GM23248 (cell line): ENCODE measurements at regions not wholly inside any gene's neighbourhood (a gene's known extent, or its start where the extent isn't known, plus 50 kb on each side); places are given as distances from the start of the nearest gene placed in this dataset.

Source experiments
- DNase-seq: peaks from one replicate; pipeline ENCODE4 v3.0.0-alpha.2; 2015
- H2AFZ ChIP-seq: fragments of 200-600 bp; sonication (generic); 2 replicates; pipeline ENCODE4 v1.6.1; 2016; ENCODE audit warnings: antibody characterized with exemption
- H3F3A ChIP-seq: fragments of 200-600 bp; sonication (generic); 2 replicates; pipeline ENCODE4 v1.6.1; 2016; ENCODE audit warnings: mild to moderate bottlenecking, antibody characterized with exemption, mixed run types; ENCODE audit not compliant: insufficient read depth
- H3K27ac ChIP-seq: fragments of 200-600 bp; sonication (generic); 2 replicates; pipeline ENCODE4 v1.5.1; 2016; ENCODE audit warnings: mild to moderate bottlenecking
- H3K27me3 ChIP-seq: fragments of 200-600 bp; sonication (generic); replicated peaks from 2 replicates; pipeline ENCODE4 v1.6.1; 2016; ENCODE audit warnings: mild to moderate bottlenecking; ENCODE audit not compliant: insufficient read depth
- H3K36me3 ChIP-seq: fragments of 200-600 bp; sonication (generic); 2 replicates; pipeline ENCODE4 v1.6.1; 2016; ENCODE audit warnings: low read depth, mild to moderate bottlenecking
- H3K4me1 ChIP-seq: fragments of 200-600 bp; sonication (generic); 2 replicates; pipeline ENCODE4 v1.6.1; 2016; ENCODE audit warnings: mild to moderate bottlenecking; ENCODE audit not compliant: insufficient read depth
- H3K4me2 ChIP-seq: fragments of 200-600 bp; sonication (generic); one replicate; pipeline ENCODE4 v1.6.1; 2016; ENCODE audit warnings: mild to moderate bottlenecking; ENCODE audit not compliant: unreplicated experiment
- H3K4me3 ChIP-seq: fragments of 200-600 bp; sonication (generic); 2 replicates; pipeline ENCODE4 v1.5.1; 2016; ENCODE audit warnings: mild to moderate bottlenecking
- H3K79me2 ChIP-seq: fragments of 200-600 bp; sonication (generic); 2 replicates; pipeline ENCODE4 v1.6.1; 2016; ENCODE audit warnings: mild to moderate bottlenecking; ENCODE audit not compliant: insufficient read depth
- H3K9ac ChIP-seq: fragments of 200-600 bp; sonication (generic); 2 replicates; pipeline ENCODE4 v1.6.1; 2016; ENCODE audit warnings: mild to moderate bottlenecking
- H3K9me2 ChIP-seq: fragments of 200-600 bp; sonication (generic); 2 replicates; pipeline ENCODE4 v1.6.1; 2016; ENCODE audit warnings: mixed run types, mild to moderate bottlenecking, moderate library complexity; ENCODE audit not compliant: insufficient read depth
- H3K9me3 ChIP-seq: fragments of 200-600 bp; sonication (generic); one replicate; pipeline ENCODE4 v1.6.1; 2017; ENCODE audit warnings: low read depth
- H4K20me1 ChIP-seq: fragments of 200-600 bp; sonication (generic); 2 replicates; pipeline ENCODE4 v1.6.0; 2016; ENCODE audit not compliant: insufficient read depth
- EZH2 ChIP-seq: fragments of 200-600 bp; sonication (generic); IDR thresholded peaks from 2 replicates; pipeline ENCODE4 v1.6.1; 2018; ENCODE audit warnings: antibody characterized with exemption, mild to moderate bottlenecking; ENCODE audit not compliant: insufficient read depth, poor library complexity, severe bottlenecking
- EZH2phosphoT487 ChIP-seq: fragments of 200-600 bp; sonication (generic); IDR thresholded peaks from 2 replicates; pipeline ENCODE4 v1.6.1; 2018; ENCODE audit warnings: antibody characterized with exemption, moderate library complexity, mild to moderate bottlenecking, low read depth; ENCODE audit not compliant: insufficient read depth
- WGBS, 2 experiments: methylation state at CpG; one replicate each; pipeline ENCODE4 v1.1.6; 2015 to 2017; ENCODE audit warnings: low lambda C conversion rate in 2 of 2, low coverage in 1 of 2; ENCODE audit errors: missing lambda C conversion rate in 2 of 2; 5-methylcytosine and 5-hydroxymethylcytosine counted together
- in situ Hi-C: fragments of 300-500 bp; cut with MboI; formaldehyde crosslinking; loops from 2 replicates; pipeline ENCODE4 v1.15.0; 2020

DNA sequence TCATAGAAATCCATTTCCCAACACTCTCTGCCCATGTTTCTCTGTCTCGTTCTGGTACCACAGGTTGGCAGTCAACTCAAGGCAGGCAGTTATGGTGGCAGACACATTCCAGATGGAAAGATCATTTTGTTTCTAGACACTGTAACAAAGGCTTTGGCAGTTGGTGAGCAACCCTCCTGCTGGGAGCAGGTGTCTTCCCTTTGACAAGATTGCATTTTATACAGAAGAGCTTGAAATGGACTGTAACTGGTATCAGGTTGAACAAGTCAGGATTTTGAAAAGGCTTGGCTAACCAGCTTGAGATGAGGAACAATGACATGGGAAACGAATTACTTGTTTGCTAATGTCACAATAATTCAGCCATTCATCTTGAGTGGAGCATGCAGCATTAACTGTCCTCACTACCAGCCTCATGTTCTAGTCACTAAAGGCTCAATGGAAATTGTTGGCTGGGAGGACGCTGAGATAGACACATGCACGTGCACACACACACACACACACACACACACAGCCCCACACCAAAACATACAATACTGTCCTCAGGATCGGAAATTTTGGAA lies 170.0 kb downstream of the SEMA6D start:
- no peak for TF ChIP-seq EZH2phosphoT487
- TF ChIP-seq EZH2, result no peak
- H3K9me3 ChIP-seq, result no peaks in the 10 kb centered on the region
- in situ Hi-C loops, result no loop called here

DNA sequence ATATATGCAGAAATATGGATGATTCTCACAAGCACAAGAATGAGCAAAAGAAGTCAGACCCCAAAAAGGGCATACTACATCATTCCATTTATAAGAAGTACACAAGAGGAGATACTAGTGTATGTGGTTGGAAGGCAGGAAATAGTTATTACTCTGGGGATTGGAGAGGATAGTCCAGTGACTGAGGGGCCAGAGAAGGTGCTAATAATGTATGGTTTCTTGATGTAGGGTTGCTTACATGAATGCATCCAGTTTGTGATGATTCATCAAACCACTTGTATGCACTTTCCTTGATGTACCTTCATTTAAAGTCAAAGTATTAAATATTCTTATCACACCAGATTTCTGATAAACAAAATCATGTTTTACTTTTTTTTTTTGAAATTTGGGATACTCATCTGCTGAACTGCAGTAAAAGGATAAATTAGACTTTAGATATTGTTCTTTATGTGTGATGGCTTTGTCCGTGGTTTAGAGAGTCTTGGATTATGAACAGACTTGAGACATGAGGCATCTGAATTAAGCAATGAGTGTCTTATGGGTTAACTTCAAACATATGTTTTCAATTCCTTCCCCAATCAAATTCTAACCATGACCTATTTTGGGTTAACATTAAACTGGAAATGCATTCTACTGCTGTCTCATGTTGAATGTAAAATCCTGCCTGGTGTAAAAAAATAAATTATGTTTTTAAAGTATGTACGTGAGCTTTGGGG lies 171.2 kb downstream of the SEMA6D start:
- TF ChIP-seq EZH2phosphoT487, result no peak
- TF ChIP-seq EZH2, result no peak
- no peaks in the 10 kb centered on the region for H4K20me1 ChIP-seq
- H2AFZ ChIP-seq, result no peak overlapping the region
- H3K27ac ChIP-seq, result no peak overlapping the region
- H3K4me1 ChIP-seq, result no peaks in the 10 kb centered on the region
- H3K9ac ChIP-seq, result no peak overlapping the region
- no peaks in the 10 kb centered on the region for H3K79me2 ChIP-seq
- H3K36me3 ChIP-seq, result no peaks in the 10 kb centered on the region
- in situ Hi-C loops, result no loop called here
- no peak overlapping the region for H3K4me3 ChIP-seq
- H3K27me3 ChIP-seq, result no peaks in the 10 kb centered on the region
- H3K4me2 ChIP-seq, result no peak overlapping the region
- WGBS, 2 experiments, result 32 to 37% methylated on average over 2 of the region's 2 CpGs
- DNase-seq, result no peak
- H3K9me2 ChIP-seq, result no peaks in the 10 kb centered on the region
- H3K9me3 ChIP-seq, result no peaks in the 10 kb centered on the region
- no peaks in the 10 kb centered on the region for H3F3A ChIP-seq

More for the DNA sequence above, 170.0 kb downstream of the SEMA6D start:
- no peaks in the 10 kb centered on the region for H3K9me2 ChIP-seq
- no peaks in the 10 kb centered on the region for H3K4me1 ChIP-seq
- no peaks in the 10 kb centered on the region for H3K27me3 ChIP-seq
- no peaks in the 10 kb centered on the region for H4K20me1 ChIP-seq
- H3F3A ChIP-seq, result no peaks in the 10 kb centered on the region
- H3K4me2 ChIP-seq, result no peak overlapping the region
- no peak overlapping the region for H3K4me3 ChIP-seq
- WGBS, 2 experiments, result 66 to 70% methylated on average over 5 of the region's 5 CpGs
- no peak overlapping the region for H2AFZ ChIP-seq
- DNase-seq, result no peak
- H3K79me2 ChIP-seq, result no peaks in the 10 kb centered on the region
- no peak overlapping the region for H3K27ac ChIP-seq
- no peak overlapping the region for H3K9ac ChIP-seq
- no peaks in the 10 kb centered on the region for H3K36me3 ChIP-seq

DNA sequence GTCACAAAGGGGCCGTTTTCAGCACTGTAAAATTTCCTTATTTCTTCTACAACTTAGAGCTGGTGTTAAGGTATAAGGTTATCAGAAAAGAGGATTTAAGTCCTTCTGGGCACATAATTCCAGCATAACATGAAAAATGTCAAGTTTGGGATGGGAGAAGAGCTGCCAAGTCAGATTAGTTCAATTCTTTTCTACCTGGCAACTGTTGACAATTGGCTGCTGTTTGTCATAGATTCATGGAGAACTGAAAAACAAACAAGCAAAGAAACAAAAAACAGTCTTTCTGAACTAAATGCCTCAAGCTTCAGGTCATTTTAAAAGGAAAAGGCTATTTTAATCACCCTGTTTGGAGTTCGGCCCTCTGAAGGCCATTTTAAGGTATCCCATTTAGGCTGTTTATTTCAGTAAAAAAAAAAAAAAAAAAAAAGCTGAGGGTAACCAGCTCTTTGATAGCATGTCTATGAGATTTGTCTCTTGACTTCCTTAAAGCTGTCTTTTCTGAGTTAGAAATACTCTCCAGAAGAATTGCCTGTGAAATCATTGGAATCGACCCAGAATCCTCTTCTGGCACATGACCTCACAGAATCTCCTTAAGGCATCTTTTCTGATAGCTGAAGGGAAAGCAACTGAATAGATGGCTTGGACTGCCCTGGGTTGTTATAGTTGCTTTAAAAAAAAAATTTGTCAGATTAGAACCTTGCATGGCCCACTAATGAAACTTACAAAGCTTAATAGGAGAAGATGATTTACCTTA lies 173.3 kb downstream of the SEMA6D start:
- 20 to 22% methylated on average over 3 of the region's 3 CpGs for WGBS, 2 experiments

DNA sequence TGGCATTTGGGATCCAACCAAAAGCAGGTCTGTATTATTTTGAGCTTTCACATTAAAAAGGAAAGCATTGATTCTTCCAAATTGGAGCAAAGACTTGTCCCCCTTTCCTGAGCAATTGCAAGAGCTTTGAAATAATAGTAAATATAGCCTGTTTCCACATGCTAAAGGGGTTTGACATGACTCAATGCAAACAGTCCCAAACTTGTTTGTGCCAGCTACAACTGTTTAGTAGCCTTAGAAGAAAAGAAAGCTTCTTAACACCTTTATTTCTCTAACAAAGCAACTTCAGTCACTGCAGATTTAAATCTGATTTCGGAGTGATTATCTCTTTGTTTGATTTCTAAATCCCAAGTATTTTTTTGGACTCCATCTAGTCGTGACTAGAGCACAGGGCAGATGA lies 180.2 kb downstream of the SEMA6D start:
- Histone ChIP-seq H3K9ac (no peak overlapping the region), H3K9me2 (no peaks in the 10 kb centered on the region), H3K4me3 (no peak overlapping the region), H2AFZ (no peak overlapping the region), H3K36me3 (no peaks in the 10 kb centered on the region), H3K27me3 (no peaks in the 10 kb centered on the region), H3K4me2 (no peak overlapping the region), H4K20me1 (no peaks in the 10 kb centered on the region), H3K4me1 (no peaks in the 10 kb centered on the region), H3K9me3 (no peaks in the 10 kb centered on the region), H3F3A (no peaks in the 10 kb centered on the region), H3K27ac (no peak overlapping the region), H3K79me2 (no peaks in the 10 kb centered on the region)
- in situ Hi-C loops, result no loop called here
- 19 to 20% methylated on average over 2 of the region's 2 CpGs for WGBS, 2 experiments
- TF ChIP-seq EZH2 (no peak), EZH2phosphoT487 (no peak)
- DNase-seq, result no peak

More for the DNA sequence above, 173.3 kb downstream of the SEMA6D start:
- H3K27ac ChIP-seq, result no peak overlapping the region
- no peak overlapping the region for H3K4me3 ChIP-seq
- in situ Hi-C loops, result no loop called here
- H3K36me3 ChIP-seq, result no peaks in the 10 kb centered on the region
- no peaks in the 10 kb centered on the region for H3K9me3 ChIP-seq
- no peak for DNase-seq
- no peaks in the 10 kb centered on the region for H3K79me2 ChIP-seq
- H3K4me1 ChIP-seq, result no peaks in the 10 kb centered on the region
- TF ChIP-seq EZH2phosphoT487 (no peak), EZH2 (no peak)
- no peaks in the 10 kb centered on the region for H4K20me1 ChIP-seq
- no peak overlapping the region for H3K9ac ChIP-seq
- no peaks in the 10 kb centered on the region for H3K27me3 ChIP-seq
- H3K9me2 ChIP-seq, result no peaks in the 10 kb centered on the region
- H3K4me2 ChIP-seq, result no peak overlapping the region
- H3F3A ChIP-seq, result no peaks in the 10 kb centered on the region
- no peak overlapping the region for H2AFZ ChIP-seq
